IMR-90 (cell line): ENCODE measurements at regions not wholly inside any gene's neighbourhood (a gene's known extent, or its start where the extent isn't known, plus 50 kb on each side); places are given as distances from the start of the nearest gene placed in this dataset.

Source experiments
- ATAC-seq: fragments of 200-7000 bp; cut with Tn5 transposase; 2 replicates; pipeline ENCODE4 v1.9.1; 2020; ENCODE audit warnings: low read depth, mild to moderate bottlenecking, moderate library complexity
- BruUV-seq: library from RNA; stranded (reverse); fragments of 400-500 nt; replicated peaks from 2 replicates; lab custom pipeline; 2021; lab: Mats Ljungman, UMichigan
- CTCF ChIA-PET: fragments of 300-600 bp; formaldehyde crosslinking; extraction: SDS; loops from one replicate; lab custom pipeline; 2021; ENCODE audit warnings: antibody characterized with exemption; lab: Yijun Ruan, JAX
- POLR2A ChIA-PET: fragments of 300-600 bp; sonication (Branson Sonifier 250); formaldehyde crosslinking; loops from one replicate; lab custom pipeline; 2022; ENCODE audit warnings: antibody characterized with exemption; ENCODE audit not compliant: unreplicated experiment; lab: Charles Lee
- DNase-seq: peaks from one replicate; pipeline ENCODE4 v3.0.0; 2013
- H2AFZ ChIP-seq: replicated peaks from 2 replicates; pipeline ENCODE3; 2013; ENCODE audit warnings: low read length, mild to moderate bottlenecking; ENCODE audit not compliant: poor library complexity
- H2AK5ac ChIP-seq: 2 replicates; pipeline ENCODE4 v1.6.1; 2013; ENCODE audit warnings: low read depth, low read length, inconsistent platforms
- H2AK9ac ChIP-seq: replicated peaks from 2 replicates; pipeline ENCODE3; 2013; ENCODE audit warnings: mild to moderate bottlenecking, low read depth, low read length, moderate library complexity; ENCODE audit not compliant: poor library complexity
- H2BK120ac ChIP-seq: 2 replicates; pipeline ENCODE4 v1.6.1; 2013; ENCODE audit warnings: low read depth, low read length, inconsistent platforms
- H2BK15ac ChIP-seq: 3 replicates; pipeline ENCODE4 v1.6.1; 2013; ENCODE audit warnings: low read depth, low read length, inconsistent platforms
- H2BK20ac ChIP-seq: 2 replicates; pipeline ENCODE4 v1.6.1; 2013; ENCODE audit warnings: low read depth, mild to moderate bottlenecking, inconsistent platforms, low read length, moderate library complexity
- H2BK5ac ChIP-seq: 2 replicates; pipeline ENCODE4 v1.6.1; 2013; ENCODE audit warnings: mild to moderate bottlenecking, low read depth, low read length, inconsistent platforms; ENCODE audit not compliant: poor library complexity, severe bottlenecking
- H3K14ac ChIP-seq: replicated peaks from 2 replicates; pipeline ENCODE4 v1.6.1; 2013; ENCODE audit warnings: low read depth, low read length, inconsistent platforms
- H3K18ac ChIP-seq: 2 replicates; pipeline ENCODE4 v1.6.1; 2013; ENCODE audit warnings: low read depth, low read length, control low read depth
- H3K23ac ChIP-seq: 2 replicates; pipeline ENCODE4 v1.6.1; 2013; ENCODE audit warnings: low read depth, low read length, inconsistent platforms
- H3K27ac ChIP-seq: 2 replicates; pipeline ENCODE4 v1.5.1; 2013; ENCODE audit warnings: mild to moderate bottlenecking, control low read depth, low read length; ENCODE audit not compliant: insufficient read depth
- H3K27me3 ChIP-seq: 2 replicates; pipeline ENCODE4 v1.6.1; 2013; ENCODE audit warnings: low read length; ENCODE audit not compliant: control insufficient read depth, insufficient read depth
- H3K36me3 ChIP-seq: 2 replicates; pipeline ENCODE4 v1.6.1; 2013; ENCODE audit warnings: low read length, mixed read lengths; ENCODE audit not compliant: control insufficient read depth, insufficient read depth
- H3K4ac ChIP-seq: 2 replicates; pipeline ENCODE4 v1.6.1; 2013; ENCODE audit warnings: low read depth, low read length, inconsistent platforms
- H3K4me1 ChIP-seq: 2 replicates; pipeline ENCODE4 v1.6.1; 2013; ENCODE audit warnings: low read length, mixed read lengths; ENCODE audit not compliant: control insufficient read depth, insufficient read depth
- H3K4me2 ChIP-seq: 2 replicates; pipeline ENCODE4 v1.6.1; 2013; ENCODE audit warnings: low read depth, mild to moderate bottlenecking, control low read depth, low read length, moderate library complexity
- H3K4me3 ChIP-seq: 2 replicates; pipeline ENCODE4 v1.5.1; 2013; ENCODE audit warnings: low read depth, mild to moderate bottlenecking, control low read depth, low read length, moderate library complexity; ENCODE audit not compliant: insufficient read depth
- H3K56ac ChIP-seq: 2 replicates; pipeline ENCODE4 v1.6.1; 2013; ENCODE audit warnings: low read length, inconsistent platforms; ENCODE audit not compliant: insufficient read depth; ENCODE audit errors: extremely low read depth
- H3K79me1 ChIP-seq, 2 experiments: 2 replicates each; pipeline ENCODE4 v1.6.1; 2013; ENCODE audit warnings: low read length in 2 of 2, inconsistent platforms in 1 of 2, low read depth in 1 of 2
- H3K9ac ChIP-seq: 2 replicates; pipeline ENCODE4 v1.6.1; 2013; ENCODE audit warnings: low read depth, low read length, control low read depth
- H3K9me1 ChIP-seq: 2 replicates; pipeline ENCODE4 v1.6.1; 2013; ENCODE audit warnings: low read length, inconsistent platforms; ENCODE audit not compliant: insufficient read depth
- H3K9me3 ChIP-seq: 2 replicates; pipeline ENCODE4 v1.6.1; 2013; ENCODE audit warnings: low read length; ENCODE audit not compliant: control insufficient read depth, insufficient read depth
- H4K20me1 ChIP-seq: 2 replicates; pipeline ENCODE4 v1.6.1; 2013; ENCODE audit warnings: low read length, inconsistent platforms; ENCODE audit not compliant: insufficient read depth
- H4K5ac ChIP-seq: 2 replicates; pipeline ENCODE4 v1.6.1; 2013; ENCODE audit warnings: mild to moderate bottlenecking, low read depth, low read length, control low read depth
- H4K8ac ChIP-seq, 2 experiments: 2 replicates each; pipeline ENCODE4 v1.6.1; 2013; ENCODE audit warnings: low read depth in 2 of 2, low read length in 2 of 2, control low read depth in 1 of 2, inconsistent platforms in 1 of 2
- H4K91ac ChIP-seq: 2 replicates; pipeline ENCODE4 v1.6.1; 2013; ENCODE audit warnings: low read depth, low read length, inconsistent platforms; ENCODE audit not compliant: insufficient read depth
- BHLHE40 ChIP-seq: fragments of 150-350 bp; IDR thresholded peaks from 2 replicates; pipeline ENCODE4 v1.6.1; 2016; ENCODE audit warnings: mild to moderate bottlenecking, low read depth, low read length
- CEBPB ChIP-seq: IDR thresholded peaks from 2 replicates; pipeline ENCODE4 v1.6.1; 2012; ENCODE audit warnings: low read depth, low read length, improper control_type of control experiment
- CHD1 ChIP-seq: IDR thresholded peaks from 2 replicates; pipeline ENCODE4 v1.6.1; 2012; ENCODE audit warnings: low read depth, low read length, improper control_type of control experiment
- FOS ChIP-seq: fragments of 150-350 bp; IDR thresholded peaks from 2 replicates; pipeline ENCODE4 v1.6.1; 2016; ENCODE audit warnings: low read depth, low read length
- MAFK ChIP-seq: IDR thresholded peaks from 2 replicates; pipeline ENCODE4 v1.6.1; 2012; ENCODE audit warnings: low read depth, low read length, improper control_type of control experiment
- MAZ ChIP-seq: IDR thresholded peaks from 2 replicates; pipeline ENCODE4 v1.6.1; 2012; ENCODE audit warnings: low read depth, mild to moderate bottlenecking, low read length, improper control_type of control experiment, moderate library complexity, borderline replicate concordance
- MXI1 ChIP-seq: IDR thresholded peaks from 2 replicates; pipeline ENCODE4 v1.6.1; 2012; ENCODE audit warnings: low read depth, mild to moderate bottlenecking, low read length, moderate library complexity, borderline replicate concordance
- NFE2L2 ChIP-seq: fragments of 150-350 bp; IDR thresholded peaks from 2 replicates; pipeline ENCODE4 v1.6.1; 2016; ENCODE audit warnings: low read depth, mild to moderate bottlenecking, low read length
- POLR2A ChIP-seq: IDR thresholded peaks from 2 replicates; pipeline ENCODE4 v1.6.1; 2012; ENCODE audit warnings: mild to moderate bottlenecking, low read depth, low read length
- RAD21 ChIP-seq: IDR thresholded peaks from 2 replicates; pipeline ENCODE4 v1.6.1; 2012; ENCODE audit warnings: low read length, improper control_type of control experiment
- RCOR1 ChIP-seq: IDR thresholded peaks from 2 replicates; pipeline ENCODE4 v1.6.1; 2012; ENCODE audit warnings: mild to moderate bottlenecking, low read length, improper control_type of control experiment; ENCODE audit not compliant: insufficient replicate concordance
- RFX5 ChIP-seq: IDR thresholded peaks from 2 replicates; pipeline ENCODE4 v1.8.0; 2012; ENCODE audit warnings: low read depth, mild to moderate bottlenecking, low read length, moderate library complexity
- SMC3 ChIP-seq: fragments of 150-350 bp; IDR thresholded peaks from 2 replicates; pipeline ENCODE4 v1.6.1; 2016; ENCODE audit warnings: low read depth, mild to moderate bottlenecking, antibody characterized with exemption, low read length, moderate library complexity
- USF2 ChIP-seq: fragments of 150-350 bp; IDR thresholded peaks from 2 replicates; pipeline ENCODE4 v1.6.1; 2017; ENCODE audit warnings: mild to moderate bottlenecking, antibody characterized with exemption, low read length, low read depth
- dilution Hi-C: fragments of 300-500 bp; cut with HindIII; formaldehyde crosslinking; loops from one replicate; pipeline ENCODE4 v1.14.3; 2018; ENCODE audit warnings: low sequenced_read_pairs; ENCODE audit not compliant: unreplicated experiment
- in situ Hi-C: fragments of 300-500 bp; cut with MboI; formaldehyde crosslinking; loops from 3 replicates; pipeline ENCODE4 v1.14.3; 2019; ENCODE audit warnings: low sequenced_read_pairs, inconsistent platforms, mixed read lengths
- intact Hi-C: fragments of 100-400 bp; cut with micrococcal nuclease; formaldehyde crosslinking; loops from 2 replicates; pipeline ENCODE4 v1.10.0; 2022
- TF ChIP-seq, protein P1 (sequence below): fragments of 150-350 bp; IDR thresholded peaks from 2 replicates; pipeline ENCODE4 v1.6.1; 2016; ENCODE audit warnings: low read depth, mild to moderate bottlenecking, low read length, moderate library complexity, borderline replicate concordance
- TF ChIP-seq, protein P2 (sequence below): conservative IDR thresholded peaks from 2 replicates; pipeline ENCODE4 v1.5.1; 2012; ENCODE audit warnings: mild to moderate bottlenecking, low read depth, low read length, improper control_type of control experiment

DNA sequence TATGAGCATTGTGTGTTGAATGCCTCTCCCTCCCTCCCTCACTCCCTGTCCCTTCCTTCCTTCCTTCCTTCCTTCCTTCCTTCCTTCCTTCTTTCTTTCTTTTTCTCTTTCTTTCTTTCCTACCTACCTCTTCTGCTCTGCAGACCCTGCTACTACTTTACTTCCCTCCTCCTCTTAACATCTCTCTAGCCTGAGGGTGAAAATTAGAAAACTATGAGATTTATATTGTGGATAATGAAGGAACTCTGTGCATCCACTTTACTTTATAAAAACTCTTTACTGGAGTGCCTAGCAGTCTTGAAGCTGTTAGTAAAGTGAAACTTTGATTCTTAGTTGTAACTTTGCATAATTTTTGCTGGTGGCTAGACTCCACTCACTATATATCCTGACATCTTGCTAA lies 572.2 kb downstream of the RWDD3 start:
- no TSS peak for BruUV-seq
- no peaks in the 10 kb centered on the region for H3K4me1 ChIP-seq
- H3K18ac ChIP-seq, result no peak overlapping the region
- H3K9ac ChIP-seq, result no peak overlapping the region
- no peak overlapping the region for H4K5ac ChIP-seq
- no peaks in the 10 kb centered on the region for H3K9me1 ChIP-seq
- H3K4ac ChIP-seq, result no peak overlapping the region
- H4K8ac ChIP-seq, result no peak overlapping the region
- dilution Hi-C loops (no loop called here), intact Hi-C loops (no loop called here), in situ Hi-C loops (no loop called here)
- no peak overlapping the region for H2BK120ac ChIP-seq
- H3K14ac ChIP-seq, result no peak overlapping the region
- DNase-seq, result no peak
- H3K9me3 ChIP-seq, result no peaks in the 10 kb centered on the region
- H3K27me3 ChIP-seq, result no peaks in the 10 kb centered on the region
- H3K56ac ChIP-seq, result no peak overlapping the region
- ATAC-seq, result no peak
- H3K4me3 ChIP-seq, result no peak overlapping the region
- H2BK20ac ChIP-seq, result no peak overlapping the region
- H2AK5ac ChIP-seq, result no peak overlapping the region
- H3K27ac ChIP-seq, result no peak overlapping the region
- no peaks in the 10 kb centered on the region for H4K20me1 ChIP-seq
- H3K23ac ChIP-seq, result no peak overlapping the region
- no peak overlapping the region for H2BK5ac ChIP-seq
- TF ChIP-seq BHLHE40, result no peak
- no peak for TF ChIP-seq SMC3
- TF ChIP-seq USF2, result no peak
- no peak for TF ChIP-seq NFE2L2
- no peak for TF ChIP-seq CHD1
- TF ChIP-seq MAZ, result no peak
- no peak for TF ChIP-seq RAD21
- TF ChIP-seq FOS, result no peak
- no peak for TF ChIP-seq POLR2A
- no peak for TF ChIP-seq MXI1
- TF ChIP-seq RCOR1, result no peak
- TF ChIP-seq RFX5, result no peak
- no peak for TF ChIP-seq CEBPB
- TF ChIP-seq, protein P1, sequence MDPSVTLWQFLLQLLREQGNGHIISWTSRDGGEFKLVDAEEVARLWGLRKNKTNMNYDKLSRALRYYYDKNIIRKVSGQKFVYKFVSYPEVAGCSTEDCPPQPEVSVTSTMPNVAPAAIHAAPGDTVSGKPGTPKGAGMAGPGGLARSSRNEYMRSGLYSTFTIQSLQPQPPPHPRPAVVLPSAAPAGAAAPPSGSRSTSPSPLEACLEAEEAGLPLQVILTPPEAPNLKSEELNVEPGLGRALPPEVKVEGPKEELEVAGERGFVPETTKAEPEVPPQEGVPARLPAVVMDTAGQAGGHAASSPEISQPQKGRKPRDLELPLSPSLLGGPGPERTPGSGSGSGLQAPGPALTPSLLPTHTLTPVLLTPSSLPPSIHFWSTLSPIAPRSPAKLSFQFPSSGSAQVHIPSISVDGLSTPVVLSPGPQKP, result no peak
- TF ChIP-seq, protein P2, sequence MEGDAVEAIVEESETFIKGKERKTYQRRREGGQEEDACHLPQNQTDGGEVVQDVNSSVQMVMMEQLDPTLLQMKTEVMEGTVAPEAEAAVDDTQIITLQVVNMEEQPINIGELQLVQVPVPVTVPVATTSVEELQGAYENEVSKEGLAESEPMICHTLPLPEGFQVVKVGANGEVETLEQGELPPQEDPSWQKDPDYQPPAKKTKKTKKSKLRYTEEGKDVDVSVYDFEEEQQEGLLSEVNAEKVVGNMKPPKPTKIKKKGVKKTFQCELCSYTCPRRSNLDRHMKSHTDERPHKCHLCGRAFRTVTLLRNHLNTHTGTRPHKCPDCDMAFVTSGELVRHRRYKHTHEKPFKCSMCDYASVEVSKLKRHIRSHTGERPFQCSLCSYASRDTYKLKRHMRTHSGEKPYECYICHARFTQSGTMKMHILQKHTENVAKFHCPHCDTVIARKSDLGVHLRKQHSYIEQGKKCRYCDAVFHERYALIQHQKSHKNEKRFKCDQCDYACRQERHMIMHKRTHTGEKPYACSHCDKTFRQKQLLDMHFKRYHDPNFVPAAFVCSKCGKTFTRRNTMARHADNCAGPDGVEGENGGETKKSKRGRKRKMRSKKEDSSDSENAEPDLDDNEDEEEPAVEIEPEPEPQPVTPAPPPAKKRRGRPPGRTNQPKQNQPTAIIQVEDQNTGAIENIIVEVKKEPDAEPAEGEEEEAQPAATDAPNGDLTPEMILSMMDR, result no peak
- TF ChIP-seq MAFK, result no peak
- no peaks in the 10 kb centered on the region for H3K79me1 ChIP-seq
- no peaks in the 10 kb centered on the region for H3K36me3 ChIP-seq
- no peak overlapping the region for H2AFZ ChIP-seq
- CTCF ChIA-PET, result no interaction called here
- POLR2A ChIA-PET, result no interaction called here
- H2BK15ac ChIP-seq, result no peak overlapping the region
- H2AK9ac ChIP-seq, result no peak overlapping the region
- no peak overlapping the region for H4K91ac ChIP-seq
- no peak overlapping the region for H3K4me2 ChIP-seq
